Central memory CD4-positive, alpha-beta T cell (primary cell): ENCODE measurements at regions not wholly inside any gene's neighbourhood (a gene's known extent, or its start where the extent isn't known, plus 50 kb on each side); places are given as distances from the start of the nearest gene placed in this dataset.

Source experiments
- DNase-seq: peaks from one replicate; pipeline ENCODE4 v3.0.0; 2022

DNA sequence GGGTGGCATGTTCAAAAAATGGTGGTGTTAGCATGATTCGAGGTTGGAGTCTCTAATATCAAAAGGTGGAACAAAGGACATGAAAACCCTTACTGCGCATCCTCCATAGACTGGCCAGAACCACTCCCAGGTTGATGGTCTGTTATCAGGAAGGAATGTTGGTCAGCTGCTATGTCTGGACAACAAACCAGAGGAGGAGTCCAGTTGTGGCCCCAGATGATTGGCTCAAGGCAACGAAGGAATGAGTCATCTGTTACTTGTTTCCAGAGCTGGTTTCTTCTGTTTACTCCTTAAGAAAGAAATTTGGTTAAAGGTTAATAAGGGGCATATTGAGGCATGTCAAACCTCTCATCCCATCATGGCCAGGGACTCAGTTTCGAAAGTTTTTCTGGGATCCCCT is 56.8 kb upstream of the GRIA4 start:
- no peak for DNase-seq

DNA sequence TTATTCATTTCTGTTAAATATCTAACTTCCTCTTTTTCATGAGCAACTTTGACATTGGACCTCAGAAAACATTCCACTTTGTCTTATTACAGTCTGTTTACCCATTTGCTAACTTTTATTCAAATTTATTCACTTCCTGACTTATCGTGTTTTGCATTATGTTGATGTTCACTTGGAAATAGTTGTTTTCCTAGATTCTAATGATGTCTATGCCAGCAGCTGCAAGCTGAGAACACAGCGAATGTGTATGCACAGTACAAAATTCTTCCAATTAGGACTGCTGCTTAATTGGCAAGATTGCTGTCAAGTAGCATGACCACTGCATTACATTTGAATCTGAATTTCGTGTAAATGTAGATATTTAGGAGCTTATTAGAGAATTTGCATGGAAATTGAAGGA is 61.5 kb upstream of the GRIA4 start:
- no peak for DNase-seq

DNA sequence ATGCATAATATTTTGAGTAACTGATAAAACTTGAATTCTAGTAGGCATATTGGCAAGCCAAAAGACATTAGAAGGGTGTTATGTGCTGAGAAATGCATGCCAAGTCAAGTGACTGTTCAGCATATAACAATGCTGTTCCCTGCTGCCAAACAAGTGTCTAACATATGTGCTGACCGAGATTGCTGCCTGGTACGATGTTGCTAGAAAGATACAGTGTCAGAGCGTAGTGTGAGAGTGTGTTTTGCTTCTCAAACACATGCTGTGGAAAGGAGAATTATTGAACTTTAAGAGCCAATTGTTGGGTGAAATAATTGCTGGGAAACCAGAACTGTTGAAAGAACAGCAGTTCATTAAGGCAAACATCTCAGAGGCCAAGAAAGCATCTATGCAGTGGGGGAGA is 71.3 kb upstream of the GRIA4 start:
- no peak for DNase-seq

DNA sequence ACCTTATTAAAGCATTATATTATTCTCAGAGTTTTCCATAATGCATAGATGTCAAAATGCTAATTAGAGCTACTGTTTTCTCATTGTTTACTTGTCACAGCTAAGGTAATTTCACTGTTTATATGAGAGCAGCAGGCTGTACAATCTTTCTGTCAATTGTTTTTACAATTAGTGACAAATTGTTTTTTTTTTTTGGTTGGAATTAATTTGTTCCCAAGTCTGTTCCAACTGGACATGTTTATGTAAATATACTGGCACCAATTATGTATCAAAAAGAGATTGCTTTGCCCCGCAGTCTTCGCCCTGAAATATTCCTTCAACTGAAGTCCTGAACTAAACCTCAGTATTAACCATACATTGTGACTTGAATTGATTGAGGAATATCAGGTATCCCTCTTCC is 72.3 kb upstream of the GRIA4 start:
- DNase-seq = no peak

DNA sequence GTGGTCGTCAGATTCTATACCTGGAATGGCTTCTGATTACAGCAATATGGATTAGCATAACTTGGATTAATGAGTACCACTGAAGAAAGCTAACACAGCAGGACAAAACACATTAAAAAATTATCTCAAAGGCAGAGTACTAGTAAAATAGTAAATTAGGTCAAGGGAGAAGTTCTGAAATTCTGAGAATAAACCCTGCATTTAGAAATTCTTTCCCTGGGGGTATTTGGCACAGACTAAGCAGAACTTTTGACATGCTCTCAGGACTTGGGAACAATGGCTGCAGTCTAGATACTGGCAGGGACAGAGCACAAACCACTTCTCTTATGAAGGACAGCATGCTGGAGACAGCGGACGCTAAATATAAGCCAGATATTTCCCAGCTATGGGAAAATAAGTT is 85.6 kb upstream of the GRIA4 start:
- no peak for DNase-seq

DNA sequence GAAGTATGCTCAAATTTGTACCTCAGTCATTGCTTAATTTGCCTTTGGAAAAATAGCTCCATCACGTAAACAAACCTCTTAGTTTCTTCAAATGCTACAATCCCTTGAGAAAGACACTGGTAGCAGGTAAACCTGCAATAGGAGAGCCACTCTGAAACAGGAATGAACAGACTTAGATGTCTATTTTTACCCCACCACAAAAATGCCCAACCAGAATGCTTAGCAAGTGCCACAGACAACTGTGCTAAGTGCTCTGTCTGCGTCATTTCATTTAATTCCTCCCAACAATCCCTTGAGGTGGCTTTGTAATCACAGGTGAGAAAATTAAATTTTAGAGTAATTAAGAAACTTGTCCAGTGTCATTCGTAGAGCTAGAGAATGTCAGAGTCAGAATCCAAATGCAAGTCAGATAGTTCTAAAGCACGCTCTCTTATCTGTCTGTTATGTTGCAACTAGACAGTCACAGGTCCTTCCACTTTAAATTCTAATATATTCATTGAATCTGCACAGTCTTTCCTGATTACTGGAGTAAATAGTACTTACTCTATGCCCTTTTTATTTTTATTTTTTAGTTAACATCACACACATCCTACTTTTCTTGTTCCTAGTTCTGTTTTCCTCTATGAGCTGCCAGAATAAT is 89.0 kb upstream of the GRIA4 start:
- no peak for DNase-seq

DNA sequence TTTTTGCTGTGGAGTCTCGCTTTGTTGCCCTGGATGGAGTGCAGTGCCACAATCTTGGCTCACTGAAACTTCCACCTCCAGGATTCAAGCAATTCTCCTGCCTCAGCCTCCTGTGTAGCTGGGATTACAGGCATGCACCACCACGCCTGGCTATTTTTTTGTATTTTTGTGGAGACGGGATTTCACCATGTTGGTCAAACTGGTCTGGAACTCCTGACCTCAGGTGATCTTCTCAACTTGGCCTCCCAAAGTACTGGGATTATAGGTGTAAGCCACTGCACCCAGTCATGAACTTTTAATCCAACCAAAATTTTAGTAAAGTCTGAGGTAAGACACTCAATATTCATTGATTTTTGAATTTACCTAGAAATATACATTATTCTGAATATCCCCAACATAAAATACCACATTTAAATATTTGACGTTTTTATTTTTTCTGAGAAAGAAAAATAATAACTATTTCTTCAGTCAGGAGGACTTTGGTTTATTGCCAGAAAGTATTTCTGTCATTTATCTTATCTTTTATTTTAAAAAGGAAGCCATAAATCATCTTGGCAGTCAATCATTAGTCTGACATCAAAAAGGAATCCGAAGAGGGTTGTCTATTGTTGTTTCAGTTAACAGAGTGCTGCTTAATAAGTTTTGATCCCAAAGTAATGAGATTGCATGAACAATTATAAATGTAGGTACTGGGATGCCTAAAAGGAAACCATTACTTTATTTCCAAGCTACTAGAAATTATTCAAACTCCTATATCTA is 102.2 kb upstream of the GRIA4 start:
- DNase-seq = no peak

DNA sequence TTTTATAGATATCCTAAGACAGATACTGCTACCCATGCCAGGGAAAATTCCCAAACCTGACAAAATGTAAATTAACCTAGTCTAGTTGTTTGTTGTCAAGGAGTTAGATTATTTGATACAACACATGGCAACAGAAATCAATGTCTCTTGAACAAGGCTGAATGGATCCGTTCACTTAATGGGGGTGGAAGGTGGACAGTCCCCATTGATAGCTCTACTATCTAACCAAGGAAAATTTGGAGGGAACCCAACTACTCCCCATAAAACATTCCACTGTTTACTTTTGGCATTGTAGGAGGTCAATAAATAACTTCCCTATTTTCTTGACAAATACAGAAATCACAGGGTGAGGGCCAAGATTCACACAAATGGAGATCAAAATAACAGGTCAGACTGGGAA is 117.9 kb upstream of the GRIA4 start:
- DNase-seq = no peak

DNA sequence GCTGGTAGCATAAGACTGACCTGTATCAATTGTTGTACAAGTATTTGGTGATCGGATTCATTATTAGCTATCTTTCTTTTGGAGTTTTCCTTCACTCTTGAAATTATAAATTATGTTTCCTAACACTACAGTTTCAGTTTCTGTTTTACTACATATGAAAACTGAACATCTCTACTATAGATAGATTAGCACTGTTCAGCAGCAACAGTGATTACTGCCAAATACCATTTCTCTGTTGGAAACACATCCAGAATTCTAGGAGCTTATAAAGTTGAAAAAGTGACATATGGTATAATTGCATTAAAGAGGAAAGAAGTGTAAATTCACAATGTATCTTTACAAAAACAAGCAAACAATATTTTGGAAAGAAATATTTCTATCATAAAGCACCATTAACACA is 118.5 kb upstream of the GRIA4 start:
- DNase-seq = no peak

DNA sequence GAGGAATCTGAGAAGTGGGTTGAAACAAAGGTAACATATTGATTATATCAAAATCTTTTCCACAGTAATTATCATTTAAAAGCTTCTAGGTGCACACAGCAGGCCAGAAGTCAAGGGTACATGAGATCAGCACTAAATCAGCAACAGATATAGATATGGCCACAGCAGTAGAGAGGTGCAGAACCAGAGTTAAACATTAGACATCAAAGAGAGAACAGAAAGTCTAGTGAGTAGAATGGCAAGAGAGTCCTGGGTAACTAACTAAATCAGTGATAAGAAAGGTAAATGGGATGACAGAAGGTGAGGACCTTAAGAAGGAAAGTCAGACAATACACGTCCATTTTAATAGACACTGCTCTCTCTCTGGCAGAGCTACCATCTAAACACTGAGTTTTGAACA is 119.5 kb upstream of the GRIA4 start:
- DNase-seq = no peak

DNA sequence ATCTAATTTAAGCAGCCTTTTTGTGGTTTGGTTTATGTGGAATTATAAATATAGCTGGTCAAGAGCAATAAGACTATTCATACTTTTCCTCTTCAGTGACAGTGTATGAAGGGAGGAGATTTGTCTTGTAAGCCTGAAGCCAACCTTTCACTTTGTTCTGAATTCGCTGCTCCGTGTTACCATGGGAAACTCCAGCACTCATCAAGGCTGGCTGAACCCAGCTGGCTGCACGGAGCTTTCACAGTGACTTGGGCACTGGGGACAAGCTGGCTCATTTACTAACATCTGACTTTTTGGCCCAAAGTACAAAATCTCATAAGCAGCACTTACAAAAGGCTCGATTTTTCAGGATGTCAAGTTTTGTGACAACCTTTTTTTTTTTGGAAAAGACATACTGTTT is 120.4 kb upstream of the GRIA4 start:
- no peak for DNase-seq

DNA sequence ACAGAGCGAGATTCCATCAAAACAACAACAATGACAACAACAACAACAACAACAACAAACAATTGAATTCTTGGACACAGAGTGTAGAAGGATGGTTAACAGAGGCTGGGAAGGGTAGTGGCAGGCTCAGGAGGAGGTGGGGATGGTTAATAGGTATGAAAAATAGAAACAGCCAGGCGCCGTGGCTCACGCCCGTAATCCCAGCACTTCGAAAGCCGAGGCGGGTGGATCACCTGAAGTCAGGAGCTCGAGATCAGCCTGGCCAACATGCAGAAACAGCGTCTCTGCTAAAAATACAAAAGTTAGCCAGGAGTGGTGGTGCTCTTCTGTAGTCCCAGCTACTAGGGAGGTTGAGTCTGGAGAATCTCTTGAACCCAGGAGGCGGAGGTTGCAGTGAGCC is 122.9 kb upstream of the GRIA4 start:
- DNase-seq = no peak

DNA sequence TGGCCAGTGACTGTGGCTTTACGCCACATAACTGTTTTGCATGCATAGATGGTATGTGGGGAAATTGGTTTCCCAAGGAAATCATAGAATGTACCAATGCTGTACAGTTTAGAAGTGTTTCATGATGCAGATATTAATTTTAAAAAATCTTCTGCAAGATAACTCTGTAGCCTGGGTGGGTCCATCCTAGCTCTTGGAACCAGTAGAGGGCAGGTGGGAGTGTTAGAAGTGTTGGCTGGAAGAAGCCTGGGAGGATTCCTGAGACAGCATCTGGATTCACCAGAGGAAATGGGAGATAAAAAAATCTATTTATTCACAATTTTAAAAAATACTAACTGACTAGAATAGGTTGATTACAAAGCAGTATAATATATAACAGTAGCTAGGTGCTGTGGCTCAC is 139.9 kb upstream of the GRIA4 start:
- no peak for DNase-seq

DNA sequence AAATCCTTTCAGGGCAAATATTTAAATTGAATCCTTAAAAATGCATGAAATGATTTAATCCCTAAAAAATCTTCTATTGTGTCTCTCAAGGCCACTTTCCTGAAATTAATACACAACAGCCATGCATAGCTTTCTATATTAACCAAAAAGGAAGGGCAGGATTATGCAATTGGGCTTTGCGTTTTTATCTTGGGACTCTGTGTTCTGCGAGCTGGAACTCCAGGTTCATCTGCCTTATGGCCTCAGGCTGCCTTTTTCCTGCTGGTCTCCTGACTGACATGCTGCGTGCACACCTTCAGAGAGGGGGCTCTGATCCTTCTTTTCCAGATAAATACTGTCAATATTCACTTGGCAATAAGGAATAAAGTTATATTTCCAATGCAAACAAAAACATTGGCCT is 141.7 kb upstream of the GRIA4 start:
- no peak for DNase-seq

DNA sequence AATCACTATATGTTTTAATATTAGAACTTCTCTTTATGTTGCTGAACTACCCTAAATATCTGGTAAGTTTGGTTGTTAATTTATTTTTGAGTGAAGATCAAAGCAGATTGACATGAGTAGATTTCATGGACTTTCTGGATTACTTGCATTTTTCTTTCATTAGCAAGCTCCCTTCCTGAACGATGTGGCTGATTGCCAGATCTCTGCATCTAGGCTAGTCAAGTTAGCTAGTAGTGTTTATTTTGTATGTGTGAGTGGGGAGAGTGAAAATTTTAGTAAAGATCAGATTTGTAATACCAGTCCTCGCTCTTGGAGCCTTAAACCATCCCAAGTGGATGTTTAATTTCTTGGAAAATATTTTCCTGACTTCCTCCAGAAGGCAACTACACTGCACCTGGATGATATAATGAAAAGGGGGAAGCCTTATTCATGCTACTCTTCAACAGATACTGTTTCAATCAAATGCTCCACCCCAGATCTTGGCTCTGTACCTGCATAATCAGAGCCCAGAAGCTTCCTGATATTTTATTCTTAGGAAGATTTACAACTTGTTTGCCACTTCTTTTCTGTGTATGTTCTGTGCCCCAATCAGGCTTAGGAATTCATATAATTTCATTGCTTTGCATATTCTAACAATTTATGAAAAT is 143.2 kb upstream of the GRIA4 start:
- DNase-seq = no peak

DNA sequence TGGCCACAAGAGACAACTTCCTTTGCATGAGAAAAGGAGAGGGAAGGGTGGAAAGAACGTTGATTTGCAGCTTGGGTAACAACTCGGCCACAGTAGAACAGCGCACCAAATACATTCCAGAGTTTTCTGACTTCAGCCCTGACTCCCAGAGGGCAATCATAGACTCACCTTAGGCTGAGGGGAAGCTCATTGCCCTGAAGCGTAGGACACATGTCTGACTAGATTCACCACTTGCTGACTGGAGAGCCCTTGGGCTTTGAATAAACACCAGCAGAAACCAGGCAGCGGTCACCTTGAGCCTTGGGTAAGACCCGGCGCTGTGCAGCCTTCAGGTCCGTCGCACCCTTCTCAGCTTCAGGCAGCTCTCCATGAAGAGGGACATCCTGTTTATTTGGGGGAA is 151.8 kb upstream of the GRIA4 start:
- DNase-seq = no peak

DNA sequence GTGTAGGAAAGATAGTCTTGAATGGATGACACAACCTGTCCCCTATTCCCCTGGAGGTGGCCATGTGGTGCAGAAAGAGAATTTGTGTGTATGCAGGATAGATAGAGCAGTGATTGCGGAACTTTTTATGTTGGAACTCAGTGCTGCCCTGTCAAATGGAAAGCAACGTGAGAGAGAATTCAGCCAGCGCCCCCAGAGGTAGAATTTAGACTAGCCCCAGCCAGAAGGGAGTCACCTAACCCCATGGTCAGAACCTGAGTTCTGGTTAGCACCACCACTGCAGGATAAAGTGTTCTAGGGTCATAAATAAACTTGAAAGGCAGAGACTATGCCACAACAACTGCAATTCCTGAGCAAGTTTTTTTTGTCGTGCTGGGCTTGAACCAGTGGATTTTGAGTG is 152.9 kb upstream of the GRIA4 start:
- DNase-seq = no peak

DNA sequence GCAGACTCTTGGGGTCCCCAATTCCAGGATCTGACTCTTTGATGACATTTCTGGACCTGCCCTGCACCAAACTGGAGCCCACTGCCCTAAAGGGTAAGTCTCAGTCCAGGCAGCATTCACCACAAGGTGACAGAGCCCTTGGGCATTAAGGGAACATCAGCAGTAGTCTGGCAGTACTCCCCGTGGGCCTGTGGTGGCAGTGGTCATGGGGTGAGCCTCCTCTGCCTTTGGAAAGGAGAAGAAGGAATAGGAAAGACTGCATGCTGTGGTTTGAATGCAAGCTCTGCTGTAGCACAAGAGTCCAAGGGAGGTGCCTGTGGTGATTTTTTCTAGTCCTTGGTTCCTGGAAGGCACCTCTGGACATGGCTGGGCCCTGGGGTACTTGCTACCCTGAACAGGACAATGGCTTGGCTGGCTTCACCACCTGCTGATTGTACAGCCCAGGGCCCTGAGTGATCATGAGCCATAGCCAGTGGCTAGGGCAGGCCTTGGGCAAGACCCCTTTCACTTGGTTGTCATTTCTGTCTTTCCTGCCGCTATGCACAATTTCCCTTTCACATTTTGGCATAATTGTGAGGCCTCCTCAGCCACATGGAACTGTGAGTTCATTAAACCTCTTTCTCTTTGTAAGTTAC is 160.7 kb upstream of the GRIA4 start:
- no peak for DNase-seq

DNA sequence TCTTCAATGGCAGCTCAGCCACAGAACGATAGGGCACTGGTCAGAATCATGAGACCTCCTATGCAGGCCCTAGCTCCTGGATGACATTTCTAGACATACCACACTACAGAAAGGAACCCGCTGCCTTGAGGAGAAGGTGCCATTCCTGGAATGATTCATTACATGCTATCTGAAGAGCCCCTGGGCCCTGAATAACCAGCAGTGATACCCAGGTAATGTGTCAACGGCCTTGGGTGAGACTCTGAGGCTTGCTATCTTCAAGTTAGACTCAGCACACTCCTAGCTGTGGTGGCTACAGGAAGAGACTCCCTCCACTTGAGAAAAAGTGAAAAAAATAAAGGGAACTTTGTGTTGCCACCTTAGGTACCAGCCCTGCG is 161.2 kb upstream of the GRIA4 start:
- no peak for DNase-seq

DNA sequence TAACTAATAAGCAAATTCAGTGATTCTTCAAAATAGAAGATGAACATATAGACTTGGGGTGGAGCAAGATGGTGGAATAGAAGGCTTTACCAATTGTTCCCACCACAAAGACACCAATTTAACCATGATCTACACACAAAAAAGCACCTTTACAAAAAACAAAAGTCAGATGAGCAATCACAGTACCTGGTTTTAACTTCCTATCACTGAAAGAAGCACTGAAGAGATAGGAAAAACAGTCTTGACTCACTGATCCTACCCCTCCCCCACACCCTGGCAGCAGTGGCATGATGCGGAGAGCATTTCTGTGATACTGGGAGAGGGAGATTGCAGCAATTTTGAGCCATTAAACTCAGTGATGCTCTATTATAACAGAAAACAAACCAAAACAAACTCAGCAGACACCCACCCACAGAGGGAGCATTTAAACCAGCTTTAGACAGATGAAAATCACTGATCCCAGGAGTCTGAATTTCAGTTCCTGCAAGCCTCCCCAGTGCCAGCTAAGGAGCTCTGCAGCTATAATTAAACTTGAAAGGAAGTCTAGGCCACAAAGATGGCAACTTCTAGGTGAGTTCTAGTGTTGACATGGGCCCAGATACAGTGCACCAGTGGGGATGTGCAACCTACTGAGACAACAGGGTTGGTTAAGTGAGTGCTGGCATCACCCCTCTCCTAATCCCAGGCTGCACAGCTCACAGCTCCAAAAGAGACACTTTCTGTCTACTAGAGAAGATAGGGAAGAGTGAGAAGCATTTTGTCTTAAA is 161.8 kb upstream of the GRIA4 start:
- no peak for DNase-seq

DNA sequence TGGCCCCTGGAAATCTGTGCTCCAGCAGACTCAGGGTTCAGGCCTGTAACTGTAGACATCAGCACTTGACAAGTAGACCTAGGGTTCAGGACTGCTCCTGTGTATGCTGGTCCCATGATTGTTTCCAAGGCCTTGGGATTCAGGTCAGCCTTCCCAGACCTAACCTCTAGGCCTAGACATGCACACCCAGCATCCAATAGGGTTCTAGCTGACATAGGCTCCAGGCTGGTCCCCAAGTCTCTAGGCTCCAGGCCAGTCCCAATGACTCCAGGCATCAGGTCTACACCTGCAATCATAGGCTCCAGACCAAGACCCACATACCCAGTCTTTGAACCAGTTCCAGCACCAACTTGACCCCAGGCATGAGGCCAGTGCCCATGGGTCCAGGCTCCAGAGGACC is 166.2 kb upstream of the GRIA4 start:
- DNase-seq = no peak

DNA sequence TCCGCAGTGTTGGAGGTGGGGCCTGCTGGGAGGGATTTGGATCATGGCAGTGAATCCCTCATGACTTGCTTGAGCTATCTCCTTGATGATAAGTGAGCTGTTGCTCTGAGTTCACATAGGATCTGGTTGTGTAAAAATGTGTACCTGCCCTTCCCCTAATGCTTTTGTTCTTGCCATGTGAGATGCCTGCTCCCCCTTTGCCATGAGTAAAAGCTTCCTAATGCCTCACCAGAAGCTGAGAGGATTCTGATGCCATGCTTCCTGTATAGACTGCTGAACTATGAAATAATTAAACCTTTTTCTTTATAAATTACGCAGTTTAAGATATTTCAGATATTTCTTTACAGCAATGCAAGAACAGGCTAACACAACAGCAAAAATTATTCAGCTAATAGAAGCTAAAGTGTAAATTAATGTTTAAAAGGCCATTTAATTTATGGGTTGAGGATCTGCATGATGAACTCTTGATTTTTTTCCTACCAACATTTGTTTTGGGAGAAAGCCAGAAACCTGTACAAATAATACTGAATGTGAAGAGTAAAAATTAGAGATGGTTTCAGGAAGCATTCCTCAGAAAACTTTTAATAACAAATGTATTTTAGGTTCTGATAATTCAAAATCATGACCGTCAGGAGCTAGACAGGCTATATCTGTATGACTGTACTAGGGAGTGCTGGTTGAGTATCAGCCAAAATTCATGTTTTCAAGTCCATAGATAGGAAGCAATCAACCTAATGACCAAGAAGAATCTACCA is 177.5 kb upstream of the GRIA4 start:
- no peak for DNase-seq
